Amniotic stem cell (primary cell): ENCODE measurements at regions not wholly inside any gene's neighbourhood (a gene's known extent, or its start where the extent isn't known, plus 50 kb on each side); places are given as distances from the start of the nearest gene placed in this dataset.
A peak's percentile ranks its signal among the peaks of the same experiment; 100 is the strongest.

Experiments used
- DNase-seq: peaks from one replicate; lab custom pipeline; 2025; lab: John Stamatoyannopoulos, UW

GRCh38 chr6:115720900-115721299 lies 339.8 kb downstream of the FRK start:
- DNase-seq = no peak

GRCh38 chr6:115717472-115717871 lies 343.2 kb downstream of the FRK start:
- DNase-seq = no peak

GRCh38 chr6:115717062-115717461 lies 343.6 kb downstream of the FRK start:
- no peak for DNase-seq

- DNase-seq = no peak
Measured at GRCh38 chr6:115712291-115712961, 348.3 kb downstream of the FRK start.

GRCh38 chr6:115708850-115709249 lies 351.8 kb downstream of the FRK start:
- no peak for DNase-seq

- DNase-seq = no peak
Measured at GRCh38 chr6:115706981-115707380, 353.7 kb downstream of the FRK start.

GRCh38 chr6:115706324-115706723 lies 354.4 kb downstream of the FRK start:
- no peak for DNase-seq

- no peak for DNase-seq
Measured at GRCh38 chr6:115704028-115704427, 356.7 kb downstream of the FRK start.

- no peak for DNase-seq
Measured at GRCh38 chr6:115691433-115691832, 369.3 kb downstream of the FRK start.

GRCh38 chr6:115690854-115691253 lies 369.8 kb downstream of the FRK start:
- DNase-seq = no peak

GRCh38 chr6:115681978-115682775 lies 378.5 kb downstream of the FRK start:
- DNase-seq = no peak

- DNase-seq = no peak
Measured at GRCh38 chr6:115680621-115681020, 380.1 kb downstream of the FRK start.

- no peak for DNase-seq
Measured at GRCh38 chr6:115677198-115677597, 383.5 kb downstream of the FRK start.

- DNase-seq = no peak
Measured at GRCh38 chr6:115675443-115675842, 385.2 kb downstream of the FRK start.

GRCh38 chr6:115668781-115669180 lies 391.9 kb downstream of the FRK start:
- DNase-seq = no peak

- no peak for DNase-seq
Measured at GRCh38 chr6:115668211-115668610, 392.5 kb downstream of the FRK start.

- DNase-seq = no peak
Measured at GRCh38 chr6:115667478-115668026, 393.1 kb downstream of the FRK start.

- no peak for DNase-seq
Measured at GRCh38 chr6:115666997-115667396, 393.7 kb downstream of the FRK start.

- DNase-seq = no peak
Measured at GRCh38 chr6:115665310-115665709, 395.4 kb downstream of the FRK start.

- DNase-seq = no peak
Measured at GRCh38 chr6:115663681-115664080, 397.0 kb downstream of the FRK start.

- DNase-seq = peak; percentile 1
Measured at GRCh38 chr6:115643762-115644161, 416.9 kb downstream of the FRK start.

GRCh38 chr6:115634887-115635286 lies 425.8 kb downstream of the FRK start:
- DNase-seq = no peak

- no peak for DNase-seq
Measured at GRCh38 chr6:115634131-115634530, 426.6 kb downstream of the FRK start.
